ENCODE measurements at regions not wholly inside any gene's neighbourhood (a gene's known extent, or its start where the extent isn't known, plus 50 kb on each side); places are given as distances from the start of the nearest gene placed in this dataset.

GRCh38 chr15:95196176-95196915, 965.0 kb downstream of the MCTP2 start:
- TF ChIP-seq CTCF (IDR thresholded peaks at IDR 0.05), result no peak
- TF ChIP-seq ZFX (IDR thresholded peaks at IDR 0.05; ENCODE audit: borderline replicate concordance), result no peak

Data from 22Rv1 (cell line).